Activated naive CD4-positive, alpha-beta T cell treated with anti-CD3 and anti-CD28 coated beads, Interleukin-2, amount 50 U/mL, for 16 hours (primary cell): ENCODE measurements at regions not wholly inside any gene's neighbourhood (a gene's known extent, or its start where the extent isn't known, plus 50 kb on each side); places are given as distances from the start of the nearest gene placed in this dataset.
"Not testable (repeated sequence)": the region's sequence is repeated elsewhere in the genome, so short reads cannot be mapped to it uniquely, and the experiment has no call there.

Experiments
- DNase-seq: peaks from one replicate; pipeline ENCODE4 v3.0.0-alpha.2; 2020

DNA sequence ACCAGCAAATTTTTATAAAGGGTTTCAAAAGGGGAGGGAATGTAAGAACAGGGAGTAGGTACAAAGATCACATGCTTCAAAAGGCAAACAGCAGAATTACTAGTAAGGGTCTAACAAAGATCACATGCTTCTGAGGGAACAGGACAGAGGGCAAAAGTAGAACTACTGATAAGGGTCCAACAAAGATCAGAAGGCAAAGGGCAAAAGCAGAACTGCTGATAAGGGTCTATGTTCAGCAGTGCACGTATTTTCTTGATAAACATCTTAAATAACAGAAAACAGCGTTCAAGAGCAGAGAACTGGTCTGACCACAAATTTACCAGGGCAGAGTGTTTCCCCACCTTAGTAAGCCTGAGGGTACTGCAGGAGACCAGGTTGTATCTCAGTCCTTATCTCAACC, 469.5 kb upstream of the PIK3R1 start:
- no peak for DNase-seq

- no peak for DNase-seq
Observed at GRCh38 chr5:67732921-67733320, 482.6 kb upstream of the PIK3R1 start.

DNA sequence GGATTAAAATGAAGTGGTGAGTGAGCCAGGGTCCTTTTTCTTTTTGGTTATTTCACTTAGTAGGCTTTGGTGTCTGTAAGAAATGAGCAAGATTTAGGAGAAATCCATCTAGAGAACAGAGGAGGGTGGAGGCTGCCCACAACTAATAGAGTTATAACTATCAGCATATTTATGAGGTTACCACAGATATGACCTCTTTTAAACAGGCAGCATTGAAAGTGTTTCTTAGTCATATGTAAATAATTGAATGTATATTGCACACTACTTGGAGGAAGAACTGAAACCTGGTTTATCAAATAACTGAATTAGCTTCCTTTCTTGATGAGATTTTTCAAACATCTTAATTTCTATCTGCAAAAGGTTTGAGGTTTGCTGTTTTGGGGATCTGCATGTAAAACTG, 483.1 kb upstream of the PIK3R1 start:
- no peak for DNase-seq

- no peak for DNase-seq
Observed at GRCh38 chr5:67731886-67732285, 483.7 kb upstream of the PIK3R1 start.

DNA sequence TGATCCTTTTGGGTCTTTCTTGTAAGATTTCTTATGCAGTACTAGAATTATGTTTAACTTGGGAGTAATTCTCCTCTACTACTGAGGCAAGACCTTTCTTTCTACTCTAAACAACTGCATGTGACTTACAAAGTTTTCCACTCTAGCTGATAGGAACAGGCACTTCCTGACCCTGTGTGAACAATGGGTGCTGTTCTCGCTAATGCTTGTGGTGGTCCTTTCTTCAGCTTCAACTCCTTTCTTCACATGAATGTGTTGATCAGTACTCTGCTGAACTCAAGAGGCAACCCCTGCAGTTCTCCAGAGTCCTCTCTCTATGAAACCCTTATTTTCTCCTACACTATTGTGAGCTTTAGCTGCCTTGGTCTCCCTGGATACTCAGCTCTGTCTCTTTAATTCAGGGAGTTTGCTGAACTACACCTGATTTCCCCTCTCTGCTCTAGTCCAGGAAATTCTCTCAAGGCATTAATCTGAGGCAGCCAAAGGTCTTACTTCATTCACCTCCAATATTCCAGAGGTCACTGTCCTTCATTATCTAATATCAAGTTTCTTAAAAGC, 484.6 kb upstream of the PIK3R1 start:
- no peak for DNase-seq

GRCh38 chr5:67728326-67728890, 487.1 kb upstream of the PIK3R1 start:
- DNase-seq, result no peak

DNA sequence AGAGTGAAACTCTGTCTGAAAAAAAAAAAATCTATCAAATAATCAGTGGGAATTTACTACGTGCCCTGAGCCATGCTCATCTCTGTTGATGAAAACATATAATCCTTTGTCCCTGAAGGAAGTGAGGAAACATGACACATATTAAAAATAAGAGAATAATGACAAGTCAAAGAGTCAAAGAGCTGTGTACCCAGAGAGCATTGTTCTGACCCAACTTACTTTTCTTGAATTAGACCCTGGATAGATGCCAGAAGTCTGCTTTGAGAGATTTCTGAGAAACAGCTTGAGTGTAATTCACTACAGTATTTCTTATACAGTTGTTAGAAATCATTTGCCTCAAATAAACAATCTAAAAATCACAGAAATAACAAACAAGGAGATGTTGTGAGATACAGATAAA, 490.0 kb upstream of the PIK3R1 start:
- DNase-seq, result no peak

DNA sequence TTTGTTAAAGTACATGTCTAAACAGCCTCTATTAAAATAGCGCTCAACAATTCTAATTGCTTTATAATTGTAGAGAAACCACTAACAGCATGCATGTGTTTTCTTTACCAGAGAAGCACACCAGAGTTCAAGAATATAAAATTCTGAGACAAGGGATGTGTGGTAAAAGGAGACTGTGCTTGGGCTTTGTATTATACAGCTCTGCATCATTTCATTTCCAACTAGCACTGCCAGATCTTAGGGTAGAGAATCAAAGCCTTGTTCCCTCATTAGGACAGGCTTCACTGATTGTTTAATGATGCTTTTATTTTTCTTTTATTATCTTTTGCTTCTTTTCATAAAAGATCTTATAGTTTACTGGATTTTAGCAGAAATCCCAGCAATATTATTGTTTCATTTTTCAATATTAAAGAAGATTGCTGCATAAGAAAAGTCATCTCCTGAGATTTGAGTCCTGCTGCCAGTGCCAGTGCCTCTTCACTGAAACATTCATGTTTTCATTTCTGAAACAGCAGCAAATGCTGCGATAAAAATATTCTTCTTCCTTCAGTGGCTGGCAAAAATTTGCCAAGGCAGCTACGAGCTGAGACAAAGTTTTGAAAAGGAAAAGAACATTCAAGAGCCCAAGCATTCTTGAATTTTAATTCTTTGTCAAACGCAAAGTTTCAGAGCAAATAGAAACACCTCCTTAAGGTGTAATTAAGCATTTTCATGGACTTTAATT, 491.0 kb upstream of the PIK3R1 start:
- DNase-seq, result no peak

GRCh38 chr5:67723873-67724272, 491.7 kb upstream of the PIK3R1 start:
- DNase-seq, result no peak

DNA sequence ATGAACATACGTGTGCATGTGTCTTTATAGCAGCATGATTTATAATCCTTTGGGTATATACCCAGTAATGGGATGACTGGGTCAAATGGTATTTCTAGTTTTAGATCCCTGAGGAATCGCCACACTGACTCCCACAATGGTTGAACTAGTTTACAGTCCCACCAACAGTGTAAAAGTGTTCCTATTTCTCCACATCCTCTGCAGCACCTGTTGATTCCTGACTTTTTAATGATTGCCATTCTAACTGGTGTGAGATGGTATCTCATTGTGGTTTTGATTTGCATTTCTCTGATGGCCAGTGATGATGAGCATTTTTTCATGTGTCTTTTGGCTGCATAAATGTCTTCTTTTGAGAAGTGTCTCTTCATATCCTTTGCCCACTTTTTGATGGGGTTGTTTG, 493.0 kb upstream of the PIK3R1 start:
- not testable (repeated sequence) for DNase-seq

DNA sequence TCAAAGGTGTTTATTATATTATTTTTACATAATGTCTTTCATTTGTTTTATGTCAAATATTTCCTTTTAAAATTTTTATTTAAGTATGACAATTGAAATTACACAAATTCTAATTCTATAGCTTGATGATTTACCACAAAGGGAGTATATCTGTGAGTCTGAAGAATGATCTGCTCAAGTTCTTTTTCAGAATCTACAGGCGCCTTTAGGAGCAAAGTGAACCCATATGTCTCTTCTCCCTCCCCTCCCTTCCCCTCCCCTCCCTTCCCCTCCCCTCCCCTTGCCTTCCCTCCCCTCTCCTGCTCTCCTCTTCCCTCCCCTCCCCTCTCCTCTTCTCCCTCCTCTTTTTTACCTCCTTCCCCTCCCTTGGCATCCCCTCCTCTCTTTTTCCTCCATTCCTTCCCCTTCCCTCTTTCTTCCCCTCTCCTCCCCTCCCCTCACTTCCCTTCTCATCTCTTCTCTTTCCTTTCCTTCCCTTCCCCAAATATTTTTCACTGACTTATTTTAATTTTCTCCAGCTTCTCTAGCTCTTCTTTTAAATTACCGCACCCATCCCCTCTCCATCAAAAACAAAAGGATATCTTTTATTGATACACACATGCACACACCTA, 495.3 kb upstream of the PIK3R1 start:
- no peak for DNase-seq

- no peak for DNase-seq
Observed at GRCh38 chr5:67702008-67702407, 505.4 kb upstream of the CD180 start.

- DNase-seq, result no peak
Observed at GRCh38 chr5:67699560-67699959, 503.0 kb upstream of the CD180 start.

DNA sequence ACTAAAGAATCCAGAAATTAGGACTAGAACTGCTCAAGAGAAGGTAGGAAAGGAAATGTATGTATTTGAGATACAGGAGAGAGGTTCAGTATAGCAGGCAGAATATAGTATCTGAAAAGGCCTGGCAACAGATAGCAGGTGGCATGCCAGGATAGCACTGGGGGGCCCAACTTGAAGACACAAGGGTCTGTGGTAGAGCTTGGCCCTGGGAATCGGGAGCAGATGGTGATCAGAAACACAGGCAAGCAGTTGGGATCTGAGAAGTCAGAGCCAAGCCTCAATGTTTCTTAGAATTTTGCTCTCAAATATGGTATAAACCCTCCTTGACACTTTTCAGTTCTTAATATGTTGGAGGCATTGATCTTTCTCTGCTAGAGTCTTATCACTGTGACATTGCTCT, 499.8 kb upstream of the CD180 start:
- no peak for DNase-seq

GRCh38 chr5:67695369-67695768, 498.8 kb upstream of the CD180 start:
- no peak for DNase-seq

- no peak for DNase-seq
Observed at GRCh38 chr5:67694810-67695191, 498.2 kb upstream of the CD180 start.

DNA sequence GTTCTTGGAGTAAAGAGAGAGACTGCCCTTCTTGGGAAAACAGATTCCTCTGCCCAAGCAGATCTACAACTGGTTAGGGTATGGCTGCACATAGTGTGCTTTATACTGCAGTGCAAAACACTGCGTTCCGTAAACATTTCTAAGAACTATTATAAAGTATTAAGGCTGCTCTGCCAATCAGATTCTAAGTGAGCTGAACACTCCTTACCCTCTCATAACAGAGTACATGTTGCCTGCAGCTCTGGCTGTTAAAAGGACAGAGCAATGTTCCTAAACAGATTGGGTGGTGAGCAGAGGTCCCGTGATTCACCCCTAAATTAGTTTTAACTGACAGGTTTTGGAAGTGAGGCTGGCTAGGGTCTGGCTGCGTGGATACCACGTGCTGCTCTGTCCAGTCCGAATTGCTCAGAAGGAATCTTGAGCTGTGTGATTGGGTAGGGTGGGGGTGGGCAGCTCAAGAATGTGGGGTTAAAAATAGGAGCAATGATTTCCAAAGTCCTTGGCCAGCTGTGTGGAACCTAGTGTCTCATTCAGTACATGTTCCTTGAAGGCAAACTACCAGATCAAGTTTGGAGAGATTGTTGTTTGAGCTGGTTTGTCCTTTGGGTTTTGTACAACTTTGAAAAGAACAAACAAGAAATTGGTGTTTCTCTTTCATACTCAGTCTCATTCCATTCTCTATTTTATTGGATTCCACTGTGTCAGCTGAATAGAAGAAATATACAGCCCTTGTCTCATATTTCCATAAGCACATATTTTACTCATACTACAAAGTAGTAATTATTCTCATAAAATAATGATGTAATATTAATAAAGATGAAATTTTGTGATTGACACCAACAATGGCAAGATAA, 497.6 kb upstream of the CD180 start:
- no peak for DNase-seq

DNA sequence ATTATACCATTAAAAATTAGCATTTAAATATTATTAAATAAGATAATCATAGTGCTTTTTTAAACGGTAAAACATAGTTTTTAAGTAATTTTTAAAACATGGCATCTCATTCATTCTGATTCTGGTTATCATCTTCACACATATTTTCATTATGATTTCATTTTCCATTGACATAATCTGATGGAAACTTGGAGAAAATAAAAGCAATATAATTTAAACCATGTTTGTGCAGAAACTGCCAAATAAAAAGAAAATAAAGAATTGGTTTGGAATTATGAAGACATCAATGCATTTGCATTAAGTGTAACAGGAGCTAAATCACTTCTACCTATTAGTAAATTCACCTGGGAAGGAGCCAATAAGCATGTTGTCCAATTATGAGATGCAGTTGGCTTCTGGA, 490.1 kb upstream of the CD180 start:
- DNase-seq, result no peak

GRCh38 chr5:67681703-67682102, 485.1 kb upstream of the CD180 start:
- no peak for DNase-seq

DNA sequence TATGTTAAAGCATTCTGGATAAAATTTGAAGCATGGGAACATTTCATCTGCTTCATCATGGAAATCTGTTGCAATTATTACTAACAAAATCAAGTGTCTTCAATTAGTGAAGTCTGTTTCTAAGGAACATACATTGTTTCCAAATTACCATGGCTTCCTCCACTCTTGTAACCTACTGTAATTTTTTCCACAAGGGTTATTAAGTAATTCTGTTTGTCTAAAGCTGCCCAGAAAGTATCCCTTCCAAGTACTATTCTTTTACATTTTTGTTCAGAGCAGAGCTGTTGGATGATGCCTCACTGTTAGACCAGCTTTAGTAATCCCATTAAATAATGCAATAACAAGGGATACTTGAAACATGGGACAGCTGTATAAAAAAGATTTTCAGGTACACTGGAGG, 483.5 kb upstream of the CD180 start:
- no peak for DNase-seq

GRCh38 chr5:67679184-67679841, 482.7 kb upstream of the CD180 start:
- DNase-seq, result no peak

GRCh38 chr5:67678594-67678993, 482.0 kb upstream of the CD180 start:
- no peak for DNase-seq

DNA sequence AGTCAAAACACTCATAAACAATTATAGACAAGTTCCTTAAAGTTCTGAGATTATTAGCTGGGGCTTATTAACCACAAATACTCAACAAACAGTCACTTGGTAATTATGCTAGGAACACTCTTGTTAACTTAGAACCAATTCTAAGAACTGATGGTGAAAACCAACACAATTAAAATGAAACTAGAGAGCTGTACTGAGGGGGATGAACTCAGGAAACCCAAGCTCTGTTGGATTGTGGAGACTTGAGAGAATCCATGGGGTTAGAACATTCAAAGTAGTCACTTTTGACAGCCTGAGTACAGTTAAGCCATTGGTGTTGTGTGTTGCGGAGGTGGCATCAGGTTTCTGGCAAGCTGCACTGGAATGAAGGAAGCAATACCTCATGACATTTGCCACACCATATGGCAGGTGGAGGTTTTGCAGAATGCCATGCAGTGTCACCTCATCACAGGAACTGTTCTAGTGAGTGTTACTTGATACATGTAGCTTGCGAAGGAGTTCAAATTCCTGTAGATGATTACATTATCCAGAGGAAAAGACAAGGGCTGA, 480.9 kb upstream of the CD180 start:
- DNase-seq, result no peak
